Upper lobe of left lung (tissue), 4 donors: ENCODE measurements at regions not wholly inside any gene's neighbourhood (a gene's known extent, or its start where the extent isn't known, plus 50 kb on each side); places are given as distances from the start of the nearest gene placed in this dataset.

ENCODE experiments used
- POLR2A ChIP-seq, 4 donors: fragments of 450-650 bp; IDR thresholded peaks; one replicate each; pipeline ENCODE4 v1.5.1; 2016 to 2017; ENCODE audit warnings: antibody characterized with exemption in 4 of 4, mild to moderate bottlenecking in 2 of 4
- POLR2AphosphoS5 ChIP-seq, 2 donors: sonication (generic); formaldehyde crosslinking; IDR thresholded peaks; one replicate each; pipeline ENCODE4 v1.5.1; 2017; ENCODE audit warnings: antibody characterized with exemption in 2 of 2
- TF ChIP-seq, protein P1 (sequence below), 6 experiments: fragments of 450-650 bp in 4 of 6; fragments of 200-600 bp in 2 of 6; sonication (generic) in 2 of 6; IDR thresholded peaks; one replicate each; pipeline ENCODE4 v1.5.1; 2016 to 2019; ENCODE audit warnings: antibody characterized with exemption in 6 of 6

DNA sequence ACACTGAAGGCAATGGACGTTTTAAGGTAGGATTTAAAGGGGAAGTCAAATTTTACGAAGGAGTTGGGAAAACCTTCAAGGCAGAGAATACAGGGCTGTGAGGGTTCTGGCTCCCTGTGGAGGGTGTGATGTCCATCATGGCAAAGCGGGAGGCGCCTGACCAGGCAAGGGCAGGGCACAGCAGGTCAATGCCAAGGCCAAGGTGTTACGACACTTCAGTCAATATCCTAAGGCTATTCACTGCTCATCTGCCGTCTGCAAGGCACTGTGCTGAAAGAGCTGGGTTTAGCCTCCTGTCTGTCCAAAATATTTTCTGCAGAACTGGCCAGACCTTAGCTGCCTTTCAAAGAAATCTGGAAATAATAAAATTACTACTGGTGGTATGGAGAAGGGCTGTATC lies 297.9 kb upstream of the MGMT start:
- TF ChIP-seq, protein P1, sequence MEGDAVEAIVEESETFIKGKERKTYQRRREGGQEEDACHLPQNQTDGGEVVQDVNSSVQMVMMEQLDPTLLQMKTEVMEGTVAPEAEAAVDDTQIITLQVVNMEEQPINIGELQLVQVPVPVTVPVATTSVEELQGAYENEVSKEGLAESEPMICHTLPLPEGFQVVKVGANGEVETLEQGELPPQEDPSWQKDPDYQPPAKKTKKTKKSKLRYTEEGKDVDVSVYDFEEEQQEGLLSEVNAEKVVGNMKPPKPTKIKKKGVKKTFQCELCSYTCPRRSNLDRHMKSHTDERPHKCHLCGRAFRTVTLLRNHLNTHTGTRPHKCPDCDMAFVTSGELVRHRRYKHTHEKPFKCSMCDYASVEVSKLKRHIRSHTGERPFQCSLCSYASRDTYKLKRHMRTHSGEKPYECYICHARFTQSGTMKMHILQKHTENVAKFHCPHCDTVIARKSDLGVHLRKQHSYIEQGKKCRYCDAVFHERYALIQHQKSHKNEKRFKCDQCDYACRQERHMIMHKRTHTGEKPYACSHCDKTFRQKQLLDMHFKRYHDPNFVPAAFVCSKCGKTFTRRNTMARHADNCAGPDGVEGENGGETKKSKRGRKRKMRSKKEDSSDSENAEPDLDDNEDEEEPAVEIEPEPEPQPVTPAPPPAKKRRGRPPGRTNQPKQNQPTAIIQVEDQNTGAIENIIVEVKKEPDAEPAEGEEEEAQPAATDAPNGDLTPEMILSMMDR (IDR thresholded peaks at IDR 0.05), result no peak
- TF ChIP-seq POLR2A (IDR thresholded peaks at IDR 0.05) (no peak), POLR2AphosphoS5 (IDR thresholded peaks at IDR 0.05) (no peak)
